ENCODE measurements at regions not wholly inside any gene's neighbourhood (a gene's known extent, or its start where the extent isn't known, plus 50 kb on each side); places are given as distances from the start of the nearest gene placed in this dataset.

DNA sequence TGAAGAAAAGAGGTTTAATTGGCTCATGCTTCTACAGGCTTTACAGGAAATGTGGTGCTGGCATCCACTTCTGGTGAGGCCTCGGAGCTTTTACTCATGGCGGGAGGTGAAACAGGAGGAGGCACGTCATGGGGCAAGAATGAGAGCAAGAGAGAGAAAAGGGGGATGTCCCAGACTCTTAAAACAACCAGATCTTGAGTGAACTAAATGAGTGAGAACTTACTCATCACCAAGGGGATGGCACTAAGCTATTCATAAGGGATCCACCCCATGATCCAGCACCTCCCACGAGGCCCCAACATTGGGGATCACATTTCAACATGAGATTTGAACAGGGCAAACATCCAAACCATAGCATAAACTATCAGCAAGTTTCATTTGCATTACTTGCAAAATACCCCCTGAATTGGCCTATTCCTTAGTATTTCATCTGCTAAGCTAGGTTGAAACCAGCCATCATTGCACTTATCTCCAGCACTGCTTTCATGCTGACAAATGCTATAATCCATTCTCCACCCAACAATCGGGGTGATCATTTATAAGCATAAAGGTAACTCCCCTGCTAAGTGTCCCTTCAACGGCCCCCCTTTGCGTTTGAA is 179.0 kb downstream of the NOC3L start:
- intact Hi-C loops (cut with micrococcal nuclease), result no loop called here

DNA sequence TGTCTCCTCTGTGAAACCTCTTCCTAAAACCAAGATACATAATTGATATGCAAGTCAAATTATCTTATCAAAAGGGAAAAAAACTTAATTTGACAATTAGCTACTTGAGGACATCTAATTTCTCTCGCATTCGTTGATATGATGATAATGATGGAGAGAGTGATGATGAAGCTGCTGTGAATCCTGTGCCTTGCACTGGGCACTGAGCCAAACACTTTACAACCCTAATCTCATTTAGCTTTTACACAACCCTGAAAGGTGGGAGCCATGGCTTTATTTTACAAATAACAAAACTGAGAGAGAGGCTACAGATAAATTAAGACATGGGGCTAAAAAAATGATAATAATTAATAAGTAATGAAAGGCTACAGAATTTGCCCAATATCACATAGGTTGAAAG is 176.0 kb downstream of the NOC3L start:
- intact Hi-C loops (cut with micrococcal nuclease), result no loop called here

DNA sequence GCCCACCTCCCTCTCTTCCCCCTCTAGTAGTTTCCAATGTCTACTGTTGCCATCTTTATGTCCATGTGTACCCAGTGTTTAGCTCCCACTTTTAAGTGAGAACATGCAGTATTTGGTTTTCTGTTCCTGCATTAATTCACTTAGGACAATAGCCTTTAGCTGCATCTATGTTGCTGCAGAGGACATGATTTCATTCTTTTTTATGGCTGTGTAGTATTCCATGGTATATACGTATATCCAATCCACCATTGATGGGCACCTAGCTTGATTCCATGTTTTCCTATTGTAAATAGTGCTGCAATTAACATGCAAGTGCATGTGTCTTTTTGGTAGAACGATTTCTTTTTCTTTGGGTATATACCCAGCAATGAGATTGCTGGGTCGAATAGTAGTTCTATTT is 170.4 kb downstream of the NOC3L start:
- intact Hi-C loops (cut with micrococcal nuclease), result no loop called here

DNA sequence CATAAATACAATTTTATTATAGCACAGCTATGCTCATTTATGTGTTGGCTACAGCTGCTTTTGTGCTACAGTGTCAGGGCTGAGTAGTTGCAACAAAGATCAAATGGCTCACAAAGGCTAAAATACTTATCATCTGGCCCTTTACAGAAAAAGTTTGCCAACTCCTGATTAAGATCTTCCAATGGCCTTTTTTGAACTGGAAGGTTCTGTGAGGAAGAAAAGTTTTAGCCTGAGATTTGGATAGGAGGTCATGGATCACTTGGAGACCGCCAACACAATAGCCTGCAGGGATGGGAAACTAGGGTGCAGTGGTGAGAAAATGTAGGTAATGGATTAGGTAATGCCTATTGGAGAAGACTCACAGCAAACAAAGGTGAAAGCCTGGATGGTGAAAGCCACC is 169.8 kb downstream of the NOC3L start:
- intact Hi-C loops (cut with micrococcal nuclease), result no loop called here

DNA sequence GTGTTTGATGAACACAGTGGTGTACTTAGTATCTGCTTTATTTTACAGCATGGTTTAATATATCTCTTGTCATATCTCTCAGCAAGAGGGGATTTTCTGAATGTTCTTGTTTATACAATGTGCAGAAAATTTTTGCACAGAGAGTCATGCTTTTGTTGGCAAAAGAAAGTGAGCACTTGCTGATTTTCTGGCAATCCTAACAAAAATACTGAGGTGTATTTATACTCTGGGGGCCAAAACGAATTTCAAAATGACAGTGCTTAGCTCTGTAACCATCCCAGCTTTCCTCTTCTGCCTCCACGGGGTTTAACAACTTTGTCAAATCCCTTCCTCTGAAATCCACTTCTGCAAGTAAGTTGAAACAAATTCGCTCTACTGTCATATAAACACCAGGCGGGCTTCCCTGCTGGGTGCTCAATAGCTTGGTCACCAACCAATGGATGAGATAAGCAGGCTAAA is 169.2 kb downstream of the NOC3L start:
- intact Hi-C loops (cut with micrococcal nuclease), result no loop called here

DNA sequence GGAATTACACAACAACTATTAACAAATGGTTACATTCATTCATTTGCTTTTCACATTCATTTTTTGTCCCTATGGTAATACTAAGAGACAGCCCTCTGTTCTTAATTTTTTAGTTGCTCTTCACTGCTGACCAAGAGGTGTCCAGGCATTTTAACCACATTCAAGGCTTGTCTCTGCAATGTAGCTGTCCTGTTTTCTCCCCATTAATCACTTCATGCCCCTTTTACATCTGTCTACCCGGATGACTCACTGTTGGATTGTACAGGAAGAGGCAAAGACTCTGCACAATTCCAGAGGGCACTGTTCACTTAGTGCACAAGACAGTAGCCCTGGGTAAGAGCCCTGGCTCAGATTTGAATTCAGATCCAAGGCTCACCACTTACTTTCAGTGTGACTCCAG is 168.5 kb downstream of the NOC3L start:
- intact Hi-C loops (cut with micrococcal nuclease), result no loop called here

DNA sequence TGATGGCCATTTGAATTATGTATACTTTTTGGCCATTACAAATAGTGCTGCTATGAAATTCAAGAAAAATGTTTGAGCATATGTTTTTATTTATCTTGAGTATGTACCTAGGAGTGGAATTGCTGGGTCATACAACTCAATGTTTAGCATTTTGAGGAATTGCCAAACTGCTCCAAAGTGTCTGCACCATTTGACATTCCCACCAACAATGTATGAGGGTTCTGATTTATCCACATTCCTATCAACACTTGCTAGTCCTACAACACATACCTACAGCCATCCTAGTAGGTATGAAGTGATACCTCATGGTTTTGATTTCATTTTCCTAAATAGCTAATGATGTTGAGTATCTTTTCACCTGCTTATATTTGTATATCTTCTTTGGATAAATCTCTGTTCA is 165.5 kb downstream of the NOC3L start:
- intact Hi-C loops (cut with micrococcal nuclease), result no loop called here

DNA sequence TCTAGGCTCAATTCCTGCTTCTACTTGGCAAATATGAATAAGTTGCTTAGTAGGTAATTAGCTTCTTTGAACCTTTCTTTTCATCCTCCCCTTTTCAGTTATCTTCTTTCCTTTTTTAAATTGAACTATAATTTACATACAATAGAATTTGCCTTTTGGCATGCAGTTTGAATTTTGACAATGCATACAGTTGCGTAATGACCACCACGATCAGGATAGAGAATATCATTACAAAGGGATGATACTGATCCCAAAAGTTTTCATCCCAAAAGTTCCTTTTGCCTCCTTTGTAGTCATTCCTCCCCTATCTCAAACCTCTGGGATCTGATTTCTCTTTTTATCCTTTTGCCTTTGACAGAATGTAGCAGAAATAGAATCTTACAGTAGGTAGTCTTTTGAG is 164.4 kb downstream of the NOC3L start:
- intact Hi-C loops (cut with micrococcal nuclease), result no loop called here

DNA sequence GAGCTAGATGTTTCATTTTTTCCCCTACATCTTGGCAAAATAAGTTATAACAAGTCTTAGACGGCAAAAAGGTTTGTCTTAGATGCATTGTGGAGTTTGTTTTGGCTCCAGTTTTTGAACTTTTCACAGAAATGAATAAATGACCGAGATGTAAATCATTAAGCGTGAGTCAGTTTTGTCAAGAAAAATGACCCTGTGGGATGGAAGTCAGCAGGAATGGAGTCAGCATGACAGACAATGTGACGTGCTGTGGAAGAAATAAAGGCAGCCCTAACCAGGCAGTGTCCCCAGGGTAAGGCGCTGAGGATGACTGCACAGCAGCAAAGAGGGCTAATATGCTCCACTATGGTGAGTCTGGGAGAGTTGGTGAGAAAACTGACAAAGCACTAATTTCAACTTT is 163.2 kb downstream of the NOC3L start:
- intact Hi-C loops (cut with micrococcal nuclease), result no loop called here

DNA sequence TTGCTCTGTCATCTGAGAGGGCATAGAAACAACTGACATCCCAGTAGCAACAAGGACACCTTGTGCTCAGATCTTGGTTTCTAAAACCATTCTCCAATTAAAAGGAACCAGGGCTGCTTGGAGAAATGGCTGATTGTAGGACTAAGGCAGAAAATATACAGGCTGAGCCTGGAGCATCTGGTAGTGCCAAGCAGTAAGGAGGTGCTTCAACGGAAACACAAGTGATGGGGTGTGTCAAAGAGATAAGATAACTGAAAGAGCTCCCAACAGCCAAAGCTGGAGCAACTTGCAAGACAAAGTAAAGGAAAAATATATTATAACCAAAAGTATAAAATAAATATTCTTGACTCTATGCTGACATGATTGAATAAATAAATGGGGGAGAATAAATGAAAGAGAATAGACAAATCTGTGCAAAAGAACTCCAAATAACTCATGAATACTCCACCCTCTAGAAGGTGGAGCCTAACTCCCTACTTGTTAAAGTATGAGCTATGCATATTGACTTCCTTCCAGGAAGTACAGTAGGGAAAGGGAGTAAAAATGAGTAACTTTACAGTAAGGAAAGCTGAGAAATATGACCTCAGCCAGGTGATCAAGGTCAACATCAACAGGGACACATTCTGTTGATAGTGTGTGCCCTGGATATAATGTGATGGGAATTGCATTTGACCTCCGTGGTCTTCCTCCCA is 162.4 kb downstream of the NOC3L start:
- intact Hi-C loops (cut with micrococcal nuclease), result no loop called here

DNA sequence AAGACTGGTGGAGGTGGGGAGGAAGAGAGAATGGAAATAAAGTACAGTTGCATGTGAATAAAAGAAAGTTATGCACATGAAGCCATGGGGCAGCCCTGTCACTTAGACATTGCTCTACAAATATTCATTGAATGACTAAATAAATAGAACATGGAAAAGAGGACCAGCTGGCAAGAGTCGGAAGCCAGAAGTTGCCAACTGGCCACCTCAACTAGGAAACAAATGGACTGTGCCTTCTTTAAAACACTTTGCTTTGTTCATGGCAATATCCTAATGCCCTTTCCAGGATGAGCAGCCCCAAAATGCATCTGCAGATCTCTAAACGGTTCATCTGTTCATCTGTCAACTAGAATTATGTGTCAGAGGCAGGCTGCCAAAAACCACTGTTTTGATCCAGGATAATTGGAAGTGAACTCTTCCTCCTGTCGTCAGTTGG is 157.3 kb downstream of the NOC3L start:
- intact Hi-C loops (cut with micrococcal nuclease), result no loop called here

DNA sequence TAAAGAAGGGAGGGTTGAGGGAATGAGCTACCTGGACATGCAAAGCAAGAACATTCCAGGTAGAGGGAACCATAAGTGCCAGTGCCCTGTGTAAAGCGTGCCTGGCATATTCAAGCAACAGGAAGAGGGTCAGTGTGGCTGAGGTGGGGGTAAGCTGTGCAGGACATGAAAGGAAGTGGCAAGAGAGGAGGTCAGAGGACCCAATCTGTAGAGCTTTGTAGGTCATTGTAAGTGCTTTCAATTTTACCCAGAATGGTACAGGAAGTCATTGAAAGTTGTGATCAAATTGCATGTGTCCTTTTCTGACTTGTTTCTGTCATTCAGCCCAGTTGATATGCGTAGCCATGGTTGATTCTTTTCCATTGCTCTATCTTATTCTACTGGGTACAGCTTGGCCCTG is 156.6 kb downstream of the NOC3L start:
- intact Hi-C loops (cut with micrococcal nuclease), result no loop called here

DNA sequence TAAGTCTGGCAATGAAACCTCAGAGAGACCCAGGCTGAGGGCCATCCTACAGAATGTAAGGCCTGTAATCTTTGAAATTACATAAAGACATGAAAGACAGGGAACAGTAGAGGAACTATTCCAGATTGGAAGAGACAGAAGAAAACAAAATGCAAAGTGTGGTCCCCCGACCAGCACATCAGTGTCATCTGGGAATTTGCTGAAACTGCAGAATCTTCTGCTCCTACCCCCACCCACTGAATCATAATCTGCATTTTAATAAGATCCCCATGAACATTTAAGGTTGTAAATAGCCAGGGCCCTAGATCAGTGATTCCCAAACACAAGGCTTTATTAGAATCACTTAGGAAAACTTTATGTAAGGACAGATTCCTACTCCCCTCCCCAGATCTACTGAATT is 154.4 kb downstream of the NOC3L start:
- intact Hi-C loops (cut with micrococcal nuclease), result no loop called here

DNA sequence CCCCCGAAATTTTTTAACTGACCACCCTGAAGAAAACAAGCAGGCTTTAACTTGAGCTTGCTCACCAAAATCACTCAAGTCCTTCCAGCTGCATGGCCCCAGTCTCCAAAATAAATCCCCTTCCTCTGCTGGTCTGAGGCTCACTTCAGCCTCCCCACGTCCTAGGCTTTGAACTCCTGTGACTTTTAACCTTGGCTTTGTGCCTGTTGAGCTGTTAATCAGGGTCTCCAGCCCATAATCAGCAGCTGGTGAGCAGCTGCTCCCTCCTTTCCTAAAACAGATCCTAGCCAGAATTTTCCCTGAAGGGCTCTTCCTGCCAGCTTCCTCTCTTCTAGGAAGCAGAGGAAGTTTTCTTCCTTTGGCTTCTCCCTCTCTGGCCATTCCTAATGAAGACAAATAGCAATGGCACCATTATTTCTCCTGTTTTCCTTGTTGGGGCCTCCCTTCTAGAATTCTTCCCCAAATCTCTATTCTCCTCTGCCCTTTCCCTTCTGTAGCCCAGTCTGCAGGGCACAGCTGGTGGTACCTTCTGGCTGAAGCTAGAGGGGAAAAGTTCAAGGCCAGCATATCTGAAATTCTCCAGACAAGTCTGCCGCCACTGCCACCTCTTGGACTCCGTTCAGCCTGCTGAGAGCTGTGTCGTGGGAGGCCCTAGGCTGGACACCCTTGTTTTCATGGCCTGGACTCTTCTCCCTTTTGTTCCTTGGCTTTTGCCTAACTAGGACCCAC is 152.1 kb downstream of the NOC3L start:
- intact Hi-C loops (cut with micrococcal nuclease), result no loop called here

DNA sequence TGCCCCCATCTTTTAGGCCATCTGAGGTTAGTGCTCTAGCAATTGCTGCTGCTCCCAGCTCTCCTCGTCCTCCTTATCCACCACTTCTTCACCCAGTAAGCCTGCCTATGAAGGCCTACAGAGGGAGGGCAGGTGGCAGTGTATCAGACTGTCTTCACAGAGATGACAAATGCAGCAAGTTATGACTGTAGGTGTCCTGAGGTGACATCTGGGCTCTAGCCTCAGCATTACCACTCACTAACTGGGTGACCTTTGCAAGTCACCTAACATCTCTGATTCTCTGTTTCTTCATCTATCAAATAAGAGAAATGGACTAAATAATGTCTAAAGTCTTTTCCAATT is 151.6 kb downstream of the NOC3L start:
- intact Hi-C loops (cut with micrococcal nuclease), result no loop called here

DNA sequence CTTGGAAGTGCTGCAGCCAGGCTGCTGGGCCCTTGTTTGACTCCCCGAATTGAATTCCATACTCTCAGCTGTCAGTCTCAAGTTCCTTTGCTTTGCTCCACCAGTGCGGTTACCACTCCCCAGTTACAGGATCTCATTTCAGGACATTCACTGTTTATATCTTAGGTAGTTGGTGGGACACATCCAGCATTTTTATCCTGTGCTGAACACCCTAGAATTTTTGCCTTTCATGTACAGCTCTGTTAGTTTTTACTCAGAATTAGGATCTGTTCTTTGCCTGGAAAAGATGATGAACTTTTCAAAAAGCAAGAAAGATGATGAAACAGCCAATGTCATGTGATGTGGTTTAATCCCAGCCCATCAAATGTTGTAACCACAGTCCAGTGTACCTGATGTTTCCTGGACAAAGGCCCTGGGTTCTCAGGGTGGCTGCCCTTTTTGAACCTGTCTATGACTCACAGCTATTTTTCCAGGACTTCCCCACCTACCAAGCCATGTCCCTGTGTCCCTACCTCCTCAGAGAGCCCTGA is 149.7 kb downstream of the NOC3L start:
- intact Hi-C loops (cut with micrococcal nuclease), result no loop called here

DNA sequence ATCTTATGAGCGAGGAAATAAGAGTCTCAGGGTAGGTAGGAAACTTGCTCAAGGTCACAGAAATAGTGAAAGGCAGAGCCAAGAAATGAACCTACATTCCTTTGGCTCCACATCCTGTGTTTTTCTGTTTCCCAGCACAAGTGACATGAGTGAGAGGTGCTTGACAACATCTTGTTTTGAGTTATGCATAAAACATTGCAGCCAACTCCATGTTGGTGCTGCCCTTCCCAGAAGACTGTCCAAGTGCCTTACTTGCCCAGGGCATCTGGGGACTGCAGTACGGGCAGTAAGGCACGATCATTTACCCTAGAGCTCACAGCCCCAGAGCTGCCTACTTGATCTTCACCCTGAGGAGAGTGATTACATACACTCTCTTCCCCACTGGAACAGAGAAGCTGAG is 148.8 kb downstream of the NOC3L start:
- intact Hi-C loops (cut with micrococcal nuclease), result no loop called here

DNA sequence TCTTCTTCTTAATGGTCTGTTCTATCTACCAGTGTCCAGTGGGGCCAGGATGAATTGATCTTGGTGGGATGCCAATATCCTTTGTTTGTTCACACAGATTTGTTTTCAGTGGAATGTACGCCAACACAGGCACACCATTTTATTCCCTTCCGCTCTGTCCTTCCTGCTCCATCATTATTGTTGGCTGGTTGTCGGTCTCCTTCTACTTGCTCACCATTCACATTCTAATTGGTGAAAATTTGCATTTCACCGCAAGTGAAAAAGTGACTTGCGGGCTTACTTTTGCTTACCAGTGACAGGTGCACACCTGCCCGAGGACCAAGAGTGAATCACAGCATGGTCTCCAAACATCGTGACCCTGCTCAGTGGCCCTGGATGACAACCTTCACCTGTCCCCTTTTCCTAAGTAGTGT is 148.3 kb downstream of the NOC3L start:
- intact Hi-C loops (cut with micrococcal nuclease), result no loop called here

DNA sequence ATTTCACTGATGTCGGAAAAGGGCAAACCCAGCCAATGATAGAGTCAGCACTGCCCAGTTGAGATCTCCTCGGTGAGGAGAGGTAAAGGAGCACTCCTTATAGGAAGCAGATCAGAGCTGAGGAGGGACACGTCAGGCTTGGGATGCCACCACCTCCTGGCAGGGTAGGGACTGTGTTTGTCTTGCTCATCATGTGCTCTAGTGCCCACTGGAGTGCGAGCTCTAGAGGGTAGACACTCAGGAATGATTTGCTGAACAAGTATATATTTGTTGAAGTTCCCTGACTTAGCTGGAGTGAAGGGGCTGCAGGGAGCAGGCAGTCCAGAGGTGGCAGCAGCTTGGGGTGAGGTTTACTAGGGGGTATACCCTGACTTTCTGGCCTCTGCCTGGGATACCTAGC is 146.5 kb downstream of the NOC3L start:
- intact Hi-C loops (cut with micrococcal nuclease), result no loop called here

DNA sequence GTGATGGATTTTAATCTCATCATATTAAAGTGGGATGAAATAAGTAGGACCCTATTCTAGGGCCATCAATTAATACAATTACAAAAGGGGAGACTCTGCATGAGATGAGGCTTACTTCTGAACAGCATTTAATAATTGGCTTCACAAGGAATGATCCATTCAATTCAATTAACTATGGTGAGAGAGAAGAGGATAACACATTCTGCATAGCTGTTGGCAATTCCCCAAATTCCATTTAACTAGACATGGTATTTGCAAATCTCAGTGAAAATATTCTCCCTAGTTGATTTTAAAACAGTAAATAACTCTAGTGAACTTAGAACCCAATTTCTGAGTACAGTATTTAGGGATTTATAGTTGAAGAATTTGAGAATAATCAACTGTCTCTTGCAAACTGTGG is 145.3 kb downstream of the NOC3L start:
- intact Hi-C loops (cut with micrococcal nuclease), result no loop called here

DNA sequence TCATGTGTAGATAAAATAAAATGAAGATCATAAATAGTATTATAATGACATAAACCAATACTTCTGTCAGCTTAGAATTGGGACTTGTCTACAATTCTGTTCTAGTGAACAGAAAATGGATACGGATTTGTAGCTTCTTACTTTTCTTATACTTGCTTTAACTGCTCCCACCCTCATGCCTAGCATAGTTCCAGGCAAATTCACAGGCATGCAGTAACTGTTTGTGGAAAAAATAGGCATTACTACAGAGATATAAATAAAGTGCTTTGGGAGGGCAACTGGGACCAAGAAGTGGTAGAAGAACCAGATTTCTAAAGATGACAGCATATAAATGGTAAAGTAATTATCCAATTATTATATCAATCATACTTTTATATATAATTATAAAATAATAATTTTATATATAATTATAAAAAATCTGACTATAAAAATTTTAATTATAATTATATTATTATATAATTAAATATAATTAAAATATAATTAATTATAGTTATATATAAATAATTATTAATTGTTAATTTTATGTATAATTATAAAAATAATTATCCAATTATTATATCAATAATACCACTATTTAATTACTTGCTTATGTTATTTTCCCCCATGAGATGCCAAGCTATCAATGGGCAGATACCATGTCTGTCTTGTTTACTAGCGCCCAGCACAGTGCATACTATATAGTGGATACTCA is 144.1 kb downstream of the NOC3L start:
- intact Hi-C loops (cut with micrococcal nuclease), result no loop called here

DNA sequence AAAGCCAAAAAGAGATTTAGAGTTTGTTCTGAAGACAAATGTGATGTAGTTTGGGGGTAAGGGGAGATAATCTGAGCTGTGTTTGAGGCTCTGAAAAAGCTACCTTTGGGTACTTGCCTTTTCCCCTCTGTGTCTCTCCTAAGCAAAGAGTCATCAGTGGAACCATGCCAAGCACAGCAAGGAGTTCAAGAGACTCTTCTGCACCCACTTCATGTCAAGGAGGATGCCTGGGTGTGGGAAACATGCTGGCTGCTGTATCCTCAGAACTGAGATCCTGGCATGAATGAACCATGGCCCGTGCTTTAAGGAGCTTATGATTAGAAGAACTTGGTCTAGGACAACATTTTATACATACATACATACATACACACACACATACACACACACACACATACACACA is 142.9 kb downstream of the NOC3L start:
- intact Hi-C loops (cut with micrococcal nuclease), result no loop called here
